Astrocyte of the spinal cord (primary cell): ENCODE measurements at regions not wholly inside any gene's neighbourhood (a gene's known extent, or its start where the extent isn't known, plus 50 kb on each side); places are given as distances from the start of the nearest gene placed in this dataset.

ENCODE experiments used
- DNase-seq: peaks from one replicate; pipeline ENCODE4 v3.0.0; 2011; ENCODE audit warnings: low read depth, low spot score
- H3K4me3 ChIP-seq: 2 replicates; pipeline ENCODE4 v1.5.1; 2011; ENCODE audit warnings: low read depth, mild to moderate bottlenecking, low read length, moderate library complexity
- CTCF ChIP-seq: IDR thresholded peaks from 2 replicates; pipeline ENCODE4 v1.5.1; 2012; ENCODE audit warnings: low read depth, mild to moderate bottlenecking, low read length, inconsistent platforms
- in situ Hi-C: cut with HindIII; loops from 2 replicates; pipeline ENCODE4 v1.10.0; 2017; ENCODE audit warnings: low sequenced_read_pairs

- in situ Hi-C loops: no loop called here
- no peak for DNase-seq
- no peak for TF ChIP-seq CTCF
- no peak overlapping the region for H3K4me3 ChIP-seq
Measured at GRCh38 chr1:30490554-30491053, 232.8 kb downstream of the MATN1 start.

GRCh38 chr1:30489737-30490389 is 233.5 kb downstream of the MATN1 start:
- in situ Hi-C loops: no loop called here
- no peak for DNase-seq
- no peak for TF ChIP-seq CTCF
- no peak overlapping the region for H3K4me3 ChIP-seq

GRCh38 chr1:30488324-30488913 is 235.0 kb downstream of the MATN1 start:
- in situ Hi-C loops: no loop called here
- no peak for TF ChIP-seq CTCF
- no peak for DNase-seq
- H3K4me3 ChIP-seq: no peak overlapping the region

- no peak for DNase-seq
- in situ Hi-C loops: no loop called here
- H3K4me3 ChIP-seq: no peak overlapping the region
- no peak for TF ChIP-seq CTCF
Measured at GRCh38 chr1:30487042-30487441, 236.3 kb downstream of the MATN1 start.

- H3K4me3 ChIP-seq: no peak overlapping the region
- in situ Hi-C loops: no loop called here
- TF ChIP-seq CTCF: no peak
- no peak for DNase-seq
Measured at GRCh38 chr1:30485072-30485471, 238.3 kb downstream of the MATN1 start.

- H3K4me3 ChIP-seq: no peak overlapping the region
- no peak for DNase-seq
- in situ Hi-C loops: no loop called here
- no peak for TF ChIP-seq CTCF
Measured at GRCh38 chr1:30484668-30485067, 238.7 kb downstream of the MATN1 start.
